IPS-NIHi7 (cell line): ENCODE measurements at regions not wholly inside any gene's neighbourhood (a gene's known extent, or its start where the extent isn't known, plus 50 kb on each side); places are given as distances from the start of the nearest gene placed in this dataset.
"Not testable (repeated sequence)": the region's sequence is repeated elsewhere in the genome, so short reads cannot be mapped to it uniquely, and the experiment has no call there.

Source experiments
- DNase-seq: peaks from one replicate; pipeline ENCODE4 v3.0.0; 2012; ENCODE audit warnings: mixed read lengths; ENCODE audit errors: extremely low spot score

GRCh38 chr1:193463326-193463932, 277.0 kb upstream of the B3GALT2 start:
- DNase-seq: no peak

DNA sequence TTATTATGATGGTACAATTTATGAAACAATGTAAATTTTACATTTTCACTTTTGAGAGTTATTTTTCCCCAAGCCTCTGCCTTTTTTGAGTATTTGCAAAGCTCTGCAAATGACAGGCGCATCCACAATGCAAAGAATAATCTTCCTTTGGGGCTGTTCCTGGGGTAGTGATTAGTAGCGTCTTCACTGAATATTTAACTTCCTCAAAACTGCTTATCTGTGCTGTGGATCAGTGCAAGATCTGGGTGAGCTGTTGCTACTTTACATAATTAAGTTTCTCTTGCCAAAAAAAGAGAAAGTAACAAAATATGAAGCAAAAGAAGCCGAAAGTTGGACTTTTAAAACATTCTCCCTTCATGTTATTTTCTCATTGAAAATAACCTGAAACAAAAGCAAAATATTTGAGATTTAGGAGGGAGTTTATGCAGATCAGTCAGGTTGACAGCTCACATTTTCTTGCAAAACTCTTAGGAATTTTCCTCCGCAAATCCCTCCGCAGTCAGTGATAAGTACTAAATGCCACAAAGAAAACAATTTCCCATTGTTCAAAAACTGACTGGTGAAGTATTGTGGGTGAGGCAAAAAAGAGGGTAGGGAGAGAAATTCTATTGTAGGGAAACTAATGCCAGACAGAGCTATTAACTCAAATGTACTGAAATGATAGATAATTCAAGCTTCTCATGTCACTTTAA, 276.4 kb upstream of the B3GALT2 start:
- DNase-seq: no peak

GRCh38 chr1:193458628-193459027, 272.2 kb upstream of the B3GALT2 start:
- DNase-seq: no peak

DNA sequence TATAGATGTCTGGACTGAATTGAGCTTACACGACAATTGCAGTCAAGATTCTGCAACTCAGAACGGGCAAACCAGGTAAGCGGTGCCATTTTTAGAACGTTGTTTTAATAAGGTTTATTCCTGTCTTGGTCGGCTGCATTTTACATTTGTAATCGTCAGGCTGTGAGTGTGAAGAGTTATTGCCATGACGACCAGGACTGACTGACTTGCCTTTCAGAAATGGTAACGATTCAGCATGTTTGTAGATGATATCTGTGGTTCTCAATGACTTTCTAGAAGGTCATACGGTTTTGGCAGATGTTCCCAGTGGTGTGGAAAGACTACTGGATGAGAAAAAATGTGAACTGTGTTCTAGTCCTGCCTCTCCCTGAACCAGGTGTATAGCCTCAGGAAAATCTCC, 271.3 kb upstream of the B3GALT2 start:
- DNase-seq: no peak

GRCh38 chr1:193456811-193457280, 270.4 kb upstream of the B3GALT2 start:
- DNase-seq: no peak

DNA sequence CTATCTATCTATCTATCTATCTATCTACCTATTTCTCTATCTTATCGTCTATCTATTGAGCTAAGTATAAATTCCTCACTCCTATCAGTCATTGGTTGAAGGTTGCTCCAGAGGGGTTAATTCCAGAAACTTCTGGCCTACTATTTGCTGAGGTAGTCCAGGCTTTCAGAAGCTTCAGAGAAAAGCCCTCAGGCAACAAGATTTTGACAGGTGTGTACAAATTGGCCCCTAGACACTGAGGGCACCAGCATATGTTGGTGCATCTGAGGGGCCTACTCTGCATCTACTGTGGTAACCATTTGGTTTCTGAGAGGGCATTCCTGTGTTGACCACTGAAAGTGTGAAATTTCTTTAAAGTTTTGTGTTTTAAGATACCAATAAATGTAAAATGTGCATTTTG, 265.2 kb upstream of the B3GALT2 start:
- no peak for DNase-seq

DNA sequence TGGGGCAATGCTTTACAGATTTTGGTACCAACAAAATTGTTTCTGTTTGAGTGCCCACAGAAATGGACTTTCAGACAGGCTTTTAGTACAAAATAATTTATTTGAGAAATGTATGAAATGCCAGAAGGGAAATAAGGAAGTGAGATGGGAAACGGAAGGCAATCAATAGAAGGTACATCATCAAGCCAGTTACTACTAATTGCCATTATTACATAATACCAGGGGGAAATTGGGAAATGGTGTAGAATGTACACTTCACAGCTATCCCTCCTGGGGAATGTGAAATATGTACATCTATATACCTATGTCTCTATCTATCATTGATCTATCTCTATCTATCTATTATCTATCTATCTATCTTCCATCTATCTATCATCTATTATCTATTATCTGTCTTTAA, 264.6 kb upstream of the B3GALT2 start:
- no peak for DNase-seq

DNA sequence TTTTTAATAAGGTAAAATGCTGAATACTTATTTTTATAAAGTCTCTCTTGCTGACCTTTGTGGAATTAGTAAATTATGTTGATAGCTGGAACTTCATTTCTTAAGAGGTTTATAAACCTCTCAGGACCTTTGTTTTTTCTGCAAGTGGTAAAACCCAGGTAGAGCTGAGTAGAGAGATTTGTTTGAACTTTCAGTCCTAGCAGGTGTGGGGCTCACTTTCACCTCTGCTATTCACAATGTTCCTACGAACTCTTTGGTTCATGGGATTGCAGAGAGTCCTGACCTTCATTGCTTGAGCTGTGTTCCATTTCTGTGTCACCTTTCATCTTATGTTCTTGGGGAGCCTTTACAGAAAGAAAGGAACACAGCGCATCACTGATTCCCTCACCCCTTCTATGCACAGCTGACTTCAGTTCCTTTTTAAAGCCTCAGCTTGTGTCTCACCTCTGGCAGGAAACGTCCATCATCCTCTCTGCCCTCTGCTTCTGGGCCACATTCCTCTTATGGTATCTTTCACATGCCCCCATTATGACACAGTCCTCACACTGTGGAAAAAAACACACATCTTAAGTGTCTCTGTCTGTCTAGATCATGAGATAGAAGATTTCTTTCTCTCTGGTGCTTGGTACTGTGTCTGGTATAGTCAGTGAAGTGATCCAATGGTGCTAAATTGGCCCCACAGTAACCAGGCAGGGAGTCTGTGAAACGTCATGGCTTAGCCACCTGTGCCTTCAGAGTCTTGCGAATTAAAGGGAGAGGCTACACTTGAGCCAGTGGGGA, 262.5 kb upstream of the B3GALT2 start:
- DNase-seq: no peak

DNA sequence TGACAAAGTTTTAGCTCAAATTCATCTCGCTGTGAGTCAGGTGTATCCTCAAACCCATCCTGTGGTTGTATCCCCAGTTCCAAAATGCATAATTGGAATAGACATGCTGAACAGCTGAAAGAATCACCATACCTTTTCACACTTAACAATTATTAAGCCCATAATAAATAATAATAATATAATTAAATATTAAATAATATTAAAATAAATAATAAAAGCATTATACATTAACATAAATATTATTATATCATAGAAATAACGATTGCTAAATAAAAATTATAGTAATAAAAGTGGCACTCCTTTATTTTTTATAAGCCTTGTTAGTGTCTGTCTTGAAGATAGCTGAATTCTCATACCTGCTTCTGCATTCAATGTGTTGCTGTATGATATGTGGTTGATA, 257.5 kb upstream of the B3GALT2 start:
- no peak for DNase-seq

GRCh38 chr1:193438771-193439170, 252.4 kb upstream of the B3GALT2 start:
- DNase-seq: no peak

DNA sequence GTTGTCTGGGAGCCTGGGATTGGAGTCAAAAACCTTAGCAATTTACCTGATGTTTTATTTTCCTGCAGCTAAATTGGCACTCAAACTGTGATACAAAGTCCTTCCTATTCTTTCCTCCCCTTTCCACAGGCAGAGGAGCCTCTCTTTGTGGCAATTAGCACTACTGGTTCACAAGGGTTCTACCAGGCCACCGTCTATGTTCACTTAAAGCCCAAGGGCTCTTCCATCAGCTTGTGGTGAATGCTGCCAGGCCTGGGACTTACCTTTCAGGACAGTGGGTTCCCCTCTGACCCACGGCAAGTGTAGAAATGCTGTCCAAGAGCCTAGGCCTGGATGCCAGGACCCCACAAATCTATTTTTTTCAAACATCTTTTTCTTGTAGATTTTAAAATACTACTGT, 251.9 kb upstream of the B3GALT2 start:
- DNase-seq: no peak

- DNase-seq: no peak
Observed at GRCh38 chr1:193437785-193438184, 251.4 kb upstream of the B3GALT2 start.

DNA sequence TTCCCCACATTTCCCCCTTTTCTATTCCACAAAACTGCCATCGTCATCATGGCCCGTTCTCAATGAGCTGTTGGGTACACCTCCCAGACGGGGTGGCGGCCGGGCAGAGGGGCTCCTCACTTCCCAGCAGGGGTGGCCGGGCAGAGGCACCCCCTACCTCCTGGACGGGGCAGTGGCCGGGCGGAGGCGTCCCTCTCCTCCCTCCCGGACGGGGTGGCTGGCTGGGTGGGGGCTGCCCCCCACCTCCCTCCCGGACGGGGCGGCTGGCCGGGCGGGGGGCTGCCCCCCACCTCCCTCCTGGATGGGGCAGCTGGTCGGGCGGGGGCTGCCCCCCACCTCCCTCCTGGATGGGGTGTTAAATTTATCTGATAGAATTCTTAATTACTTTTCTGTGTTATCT, 250.9 kb upstream of the B3GALT2 start:
- DNase-seq: not testable (repeated sequence)

- no peak for DNase-seq
Observed at GRCh38 chr1:193435781-193436180, 249.4 kb upstream of the B3GALT2 start.

- no peak for DNase-seq
Observed at GRCh38 chr1:193434319-193434718, 247.9 kb upstream of the B3GALT2 start.

GRCh38 chr1:193433599-193433998, 247.2 kb upstream of the B3GALT2 start:
- no peak for DNase-seq

DNA sequence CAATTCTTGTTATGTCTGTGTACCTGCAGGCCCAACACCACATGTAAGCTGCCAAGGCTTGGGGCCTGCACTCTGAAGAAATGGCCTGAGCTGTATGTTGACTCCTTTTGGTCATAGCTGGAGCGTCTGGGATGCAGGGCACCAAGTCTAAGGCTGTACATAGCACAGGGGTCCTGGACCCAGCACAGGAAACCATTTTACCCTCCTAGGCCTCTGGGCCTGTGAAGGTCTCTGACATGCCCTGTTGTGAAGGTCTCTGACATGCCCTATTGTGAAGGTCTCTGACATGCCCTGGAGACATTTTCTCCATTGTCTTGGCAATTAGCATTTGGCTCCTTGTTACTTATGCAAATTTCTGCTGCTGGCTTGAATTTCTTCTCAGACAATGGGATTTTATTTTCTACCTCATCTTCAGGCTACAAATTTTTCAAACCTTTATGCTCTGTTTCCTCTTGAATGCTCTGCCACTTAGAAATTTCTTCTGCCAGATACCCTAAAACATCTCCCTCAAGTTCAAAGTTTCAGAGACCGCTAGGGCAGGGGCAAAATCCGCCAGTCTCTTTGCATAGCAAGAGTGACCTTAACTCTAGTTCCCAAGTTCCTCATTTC, 246.7 kb upstream of the B3GALT2 start:
- no peak for DNase-seq

DNA sequence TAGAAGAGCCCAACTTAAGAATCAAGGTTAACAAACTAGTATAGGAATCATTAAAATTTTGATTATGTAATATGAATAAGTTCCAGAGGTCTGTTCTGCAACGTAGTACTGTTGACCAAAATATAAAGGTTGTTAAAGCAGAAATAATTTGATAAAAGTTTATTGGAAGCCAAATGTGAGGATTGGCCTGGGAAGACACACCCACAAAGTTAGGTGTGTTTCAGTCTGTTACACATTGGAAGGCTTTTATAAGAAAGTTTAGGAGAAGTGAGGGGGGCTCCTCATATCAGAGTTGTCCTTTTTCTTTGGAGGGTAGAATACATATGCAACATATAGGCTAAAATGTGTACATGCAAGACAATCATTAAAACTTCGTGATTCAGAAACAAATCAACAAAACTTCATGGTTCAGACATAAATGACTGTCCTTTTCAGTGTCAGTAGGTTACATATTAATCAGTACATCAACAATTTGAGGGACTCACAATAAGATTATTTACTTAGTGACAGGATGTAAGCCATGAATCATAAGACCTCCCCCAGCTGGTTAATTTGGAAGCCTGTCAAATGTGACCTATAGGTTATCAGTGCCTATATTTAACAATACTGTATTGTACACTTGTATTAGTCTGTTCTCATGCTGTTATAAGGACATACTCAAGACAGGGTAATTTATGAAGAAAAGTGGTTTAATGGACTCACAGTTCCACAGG, 245.0 kb upstream of the B3GALT2 start:
- DNase-seq: no peak

DNA sequence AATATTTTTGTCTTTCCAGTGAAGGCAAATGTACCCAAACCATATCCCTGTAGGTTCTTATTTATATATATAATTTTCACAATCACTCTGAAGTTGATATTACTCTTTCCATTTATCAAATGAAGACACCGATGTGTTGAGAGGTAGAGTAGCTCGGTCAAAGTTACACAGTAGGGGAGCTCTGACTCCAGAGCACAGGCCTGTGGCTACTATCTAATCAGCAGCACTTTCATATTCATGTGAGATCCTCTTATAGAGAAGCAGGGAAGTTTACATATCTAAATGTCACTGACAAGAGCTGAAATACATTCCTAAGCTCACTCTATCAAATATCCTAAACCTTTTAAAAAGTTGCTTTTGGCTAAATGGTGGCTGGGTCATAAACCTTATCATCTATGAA, 241.1 kb upstream of the B3GALT2 start:
- no peak for DNase-seq

DNA sequence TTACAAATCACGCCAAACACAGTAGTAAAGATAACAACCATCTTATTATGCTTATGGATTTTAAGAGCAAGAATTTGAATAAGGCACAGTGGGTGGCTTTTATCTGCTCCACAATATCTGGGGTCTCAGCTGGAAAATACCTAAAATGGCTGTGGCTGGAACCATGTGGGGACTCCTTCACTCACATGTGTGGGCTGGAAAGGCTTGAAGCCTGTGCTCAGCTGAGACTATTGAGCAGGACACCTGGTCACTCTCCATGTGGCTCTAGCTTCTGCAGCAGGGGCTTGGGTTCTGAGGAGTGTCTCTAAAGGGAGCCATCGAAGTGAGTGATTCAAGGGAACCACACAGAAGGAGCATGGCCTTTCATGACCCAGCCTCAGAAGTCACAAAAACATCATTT, 239.6 kb upstream of the B3GALT2 start:
- DNase-seq: no peak

GRCh38 chr1:193421487-193421886, 235.1 kb upstream of the B3GALT2 start:
- no peak for DNase-seq

- no peak for DNase-seq
Observed at GRCh38 chr1:193419295-193419694, 232.9 kb upstream of the B3GALT2 start.
